ENCODE measurements at regions not wholly inside any gene's neighbourhood (a gene's known extent, or its start where the extent isn't known, plus 50 kb on each side); places are given as distances from the start of the nearest gene placed in this dataset.

DNA sequence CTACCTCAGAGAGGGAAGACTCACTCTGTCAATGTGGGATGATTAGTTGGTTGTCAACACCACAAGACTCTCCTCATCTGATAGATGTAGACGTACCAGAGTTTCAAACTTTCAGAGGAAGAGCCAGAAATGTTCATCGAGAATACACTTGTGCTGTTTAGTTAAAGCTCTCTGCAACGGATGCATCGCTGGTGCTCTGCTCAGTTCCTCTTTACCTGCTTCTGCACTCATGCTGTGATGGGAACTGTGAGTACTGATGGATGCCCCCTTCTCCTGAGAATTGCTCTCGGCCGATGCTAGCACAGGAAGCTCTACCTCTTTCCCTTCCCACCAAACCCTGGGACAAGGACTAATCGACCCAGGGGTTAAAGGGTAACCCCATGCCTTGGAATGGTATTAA, 51.8 kb upstream of the CCDC54 start:
- no peak for TF ChIP-seq SUZ12 (IDR thresholded peaks at IDR 0.05; ENCODE audit: extremely low read depth, insufficient read depth, insufficient read length)
- TF ChIP-seq ZNF274 (IDR thresholded peaks at IDR 0.05; ENCODE audit: low read depth, low read length), result no peak
